GM18505 (cell line): ENCODE measurements at regions not wholly inside any gene's neighbourhood (a gene's known extent, or its start where the extent isn't known, plus 50 kb on each side); places are given as distances from the start of the nearest gene placed in this dataset.

ENCODE experiments used
- ATAC-seq: cut with Tn5 transposase; IDR thresholded peaks from one replicate; pipeline ENCODE4 v1.9.1; 2021; ENCODE audit not compliant: unreplicated experiment
- POLR2A ChIP-seq: IDR thresholded peaks from 4 replicates; pipeline ENCODE4 v1.6.1; 2011; ENCODE audit warnings: borderline replicate concordance; ENCODE audit not compliant: insufficient read depth, insufficient read length; ENCODE audit errors: extremely low read depth

- ATAC-seq: no peak
- TF ChIP-seq POLR2A: no peak
Measured at GRCh38 chr5:18312016-18312415, 677.8 kb downstream of the TAF11L14 start.

DNA sequence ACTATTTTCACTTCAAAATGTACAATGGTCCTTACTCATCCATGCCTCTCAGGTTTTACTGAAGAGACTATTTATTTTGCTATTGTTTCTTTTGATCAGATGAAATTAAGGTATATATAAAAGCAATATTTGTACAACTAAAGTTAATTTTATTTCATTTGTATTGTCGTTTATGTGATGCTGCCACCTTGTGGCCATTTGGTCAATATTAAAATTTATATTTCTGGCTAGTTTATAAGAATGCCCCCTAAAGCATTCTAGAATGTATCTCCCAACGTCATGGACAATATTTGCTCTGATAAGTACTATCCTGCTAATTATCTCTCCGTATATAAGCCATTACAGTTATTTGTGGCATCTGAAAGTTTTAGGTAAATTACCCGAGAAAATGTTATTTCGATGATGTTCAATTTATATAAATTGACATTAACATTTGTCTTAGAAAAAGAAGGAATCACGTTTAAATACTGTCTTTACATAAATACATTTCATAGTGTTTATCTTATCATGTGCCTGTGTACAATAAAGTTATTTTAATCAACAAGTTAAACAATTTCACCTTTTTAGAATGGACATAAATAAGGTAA is 680.0 kb downstream of the TAF11L14 start:
- no peak for TF ChIP-seq POLR2A
- no peak for ATAC-seq

DNA sequence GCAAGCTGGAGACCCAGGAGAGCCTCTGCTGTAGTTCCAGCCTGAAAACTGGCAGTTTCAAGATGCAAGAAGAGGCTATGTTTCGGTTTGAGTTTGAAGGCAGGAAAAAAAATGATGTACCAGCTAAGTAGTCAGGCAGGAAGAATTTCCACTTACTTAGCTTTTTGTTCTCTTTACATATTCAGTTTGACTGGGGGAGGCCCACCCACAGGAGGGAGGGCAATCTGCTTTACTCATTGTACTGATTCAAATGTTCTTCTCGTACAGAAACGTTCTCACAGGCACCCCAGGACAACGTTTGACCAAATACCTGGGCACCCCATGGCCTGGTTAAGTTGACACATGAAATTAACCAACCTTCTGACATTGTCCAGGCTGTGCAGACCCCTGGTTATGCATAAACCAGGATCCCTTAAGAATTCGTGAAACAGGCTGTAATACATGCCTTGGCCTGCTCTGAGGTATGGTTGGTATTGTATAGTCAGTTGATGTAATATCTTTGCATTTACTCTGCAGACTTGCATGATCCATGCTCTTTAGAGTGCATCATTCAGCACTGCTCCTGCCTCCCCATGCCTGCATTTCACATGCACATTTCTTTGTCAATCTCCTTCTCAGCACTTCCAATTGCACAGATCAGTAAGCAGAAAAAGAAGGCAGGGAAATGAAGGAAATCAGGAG is 687.1 kb downstream of the TAF11L14 start:
- TF ChIP-seq POLR2A: no peak
- no peak for ATAC-seq

- TF ChIP-seq POLR2A: no peak
- no peak for ATAC-seq
Measured at GRCh38 chr5:18323891-18324290, 689.6 kb downstream of the TAF11L14 start.

GRCh38 chr5:18325431-18325830 is 691.2 kb downstream of the TAF11L14 start:
- no peak for TF ChIP-seq POLR2A
- no peak for ATAC-seq

- no peak for TF ChIP-seq POLR2A
- no peak for ATAC-seq
Measured at GRCh38 chr5:18329328-18329727, 695.1 kb downstream of the TAF11L14 start.

DNA sequence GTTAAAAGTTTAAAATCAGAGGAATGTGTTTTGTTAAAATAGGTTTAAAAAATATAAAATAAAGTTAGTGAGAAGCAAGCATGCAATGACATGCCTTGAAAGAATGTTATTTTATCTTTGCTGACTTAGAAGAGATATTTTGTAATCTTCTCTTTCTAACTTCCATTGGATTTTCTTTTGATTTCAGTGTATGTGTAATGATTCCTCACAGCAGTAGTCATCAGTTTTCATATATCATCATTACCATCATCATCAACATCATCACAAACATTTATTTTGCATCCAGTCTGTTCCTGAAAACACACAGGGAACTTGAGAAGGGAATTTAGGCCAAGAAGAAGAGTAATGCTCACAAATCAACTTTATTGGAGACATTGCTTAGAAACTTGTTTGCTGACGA is 699.6 kb downstream of the TAF11L14 start:
- no peak for ATAC-seq

GRCh38 chr5:18334949-18335348 is 700.7 kb downstream of the TAF11L14 start:
- no peak for ATAC-seq
- TF ChIP-seq POLR2A: no peak

More for the DNA sequence above, 699.6 kb downstream of the TAF11L14 start:
- no peak for TF ChIP-seq POLR2A

DNA sequence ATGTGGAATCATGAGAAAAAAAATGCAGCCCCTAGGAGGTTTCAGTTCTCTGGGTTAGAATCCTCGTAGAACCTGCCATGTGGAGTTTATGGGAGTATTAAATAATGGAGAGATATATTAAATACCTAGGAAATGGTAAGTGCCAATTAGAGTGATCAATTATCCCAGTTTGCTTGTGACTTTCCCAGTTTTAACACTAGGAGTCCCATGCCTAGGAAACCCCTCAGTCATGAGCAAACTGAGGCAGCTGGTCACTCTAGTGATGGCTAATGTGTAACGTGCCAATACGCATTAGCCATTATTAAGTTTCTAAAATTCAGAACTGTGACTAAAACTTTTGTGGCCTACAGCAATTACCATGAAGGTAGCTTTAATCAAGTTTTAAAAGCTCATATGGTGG is 720.6 kb downstream of the TAF11L14 start:
- ATAC-seq: no peak
- no peak for TF ChIP-seq POLR2A

- no peak for TF ChIP-seq POLR2A
- ATAC-seq: no peak
Measured at GRCh38 chr5:18357486-18357885, 723.2 kb downstream of the TAF11L14 start.

DNA sequence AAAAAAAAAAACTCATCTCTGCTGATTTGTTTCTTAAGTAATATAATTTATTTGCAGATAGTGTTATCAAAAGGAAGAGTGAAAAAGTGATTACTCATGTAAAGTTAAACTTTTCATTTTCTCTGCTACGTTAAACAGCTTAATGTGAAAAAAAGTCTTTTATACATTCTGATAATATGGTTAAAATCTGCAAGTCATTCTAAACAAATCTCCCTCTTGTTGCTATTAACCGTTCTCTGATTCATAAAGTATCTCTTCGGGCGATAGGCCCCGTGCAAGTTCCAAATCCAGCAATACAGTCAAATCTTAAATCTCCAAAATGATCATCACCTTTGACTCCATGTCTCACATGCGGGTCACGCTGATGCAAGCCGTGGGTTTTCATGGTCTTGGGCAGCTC is 732.0 kb downstream of the TAF11L14 start:
- ATAC-seq: no peak
- TF ChIP-seq POLR2A: no peak

- TF ChIP-seq POLR2A: no peak
Measured at GRCh38 chr5:18370531-18370930, 736.3 kb downstream of the TAF11L14 start.

GRCh38 chr5:18375641-18376040 is 741.4 kb downstream of the TAF11L14 start:
- TF ChIP-seq POLR2A: no peak

More at GRCh38 chr5:18370531-18370930, 736.3 kb downstream of the TAF11L14 start:
- ATAC-seq: no peak

DNA sequence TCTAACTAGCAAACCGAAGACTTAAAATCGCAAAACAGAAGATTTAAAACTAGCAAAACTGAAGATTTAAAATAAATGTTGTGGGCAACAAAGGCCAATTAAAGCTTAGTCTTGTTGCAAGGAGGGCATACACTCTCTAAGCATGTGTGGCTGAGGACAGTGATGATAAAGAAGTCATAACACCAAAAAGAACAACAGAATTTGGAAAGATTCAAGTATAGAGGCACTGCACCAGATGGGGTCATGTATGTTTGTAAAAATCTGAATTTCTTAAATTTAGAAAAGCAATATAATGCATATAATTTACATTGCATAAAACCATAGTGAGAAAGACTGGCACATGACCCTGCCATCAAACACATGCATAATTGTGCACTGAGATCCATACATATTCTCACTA is 743.8 kb downstream of the TAF11L14 start:
- ATAC-seq: no peak
- TF ChIP-seq POLR2A: no peak

More at GRCh38 chr5:18375641-18376040, 741.4 kb downstream of the TAF11L14 start:
- no peak for ATAC-seq
